BLaER1 treated with 17β-estradiol and CSF1 and Interleukin-3, amounts not matched to agents 10 nM and 100 nM (cell line): ENCODE measurements at regions not wholly inside any gene's neighbourhood (a gene's known extent, or its start where the extent isn't known, plus 50 kb on each side); places are given as distances from the start of the nearest gene placed in this dataset.

Experiments used
- H3K27ac ChIP-seq, 11 experiments: shearing (Covaris generic); formaldehyde crosslinking; 2 replicates each; pipeline ENCODE4 v1.8.1; 2022
- H3K27me3 ChIP-seq, 11 experiments: shearing (Covaris generic); formaldehyde crosslinking; 2 replicates each; pipeline ENCODE4 v1.8.1; 2022
- H3K36me3 ChIP-seq, 11 experiments: shearing (Covaris generic); formaldehyde crosslinking; 2 replicates each; pipeline ENCODE4 v1.8.1; 2022
- H3K4me1 ChIP-seq, 10 experiments: shearing (Covaris generic); formaldehyde crosslinking; 2 replicates each; pipeline ENCODE4 v1.8.1; 2022
- H3K4me2 ChIP-seq, 11 experiments: shearing (Covaris generic); formaldehyde crosslinking; 2 replicates each; pipeline ENCODE4 v1.8.1; 2022
- H3K4me3 ChIP-seq, 10 experiments: shearing (Covaris generic); formaldehyde crosslinking; 2 replicates each; pipeline ENCODE4 v1.8.1; 2022
- H3K9ac ChIP-seq, 11 experiments: shearing (Covaris generic); formaldehyde crosslinking; 2 replicates each; pipeline ENCODE4 v1.8.1; 2022
- H3K9me3 ChIP-seq, 11 experiments: shearing (Covaris generic); formaldehyde crosslinking; replicated peaks in 1 of 11; 2 replicates each; pipeline ENCODE4 v1.8.1; 2022
- H4K20me1 ChIP-seq, 11 experiments: shearing (Covaris generic); formaldehyde crosslinking; 2 replicates each; pipeline ENCODE4 v1.8.1; 2022
- Cebpa-rat ChIP-seq, 11 experiments: shearing (Covaris generic); IDR thresholded peaks; 2 replicates each; pipeline ENCODE4 v1.8.1; 2022

DNA sequence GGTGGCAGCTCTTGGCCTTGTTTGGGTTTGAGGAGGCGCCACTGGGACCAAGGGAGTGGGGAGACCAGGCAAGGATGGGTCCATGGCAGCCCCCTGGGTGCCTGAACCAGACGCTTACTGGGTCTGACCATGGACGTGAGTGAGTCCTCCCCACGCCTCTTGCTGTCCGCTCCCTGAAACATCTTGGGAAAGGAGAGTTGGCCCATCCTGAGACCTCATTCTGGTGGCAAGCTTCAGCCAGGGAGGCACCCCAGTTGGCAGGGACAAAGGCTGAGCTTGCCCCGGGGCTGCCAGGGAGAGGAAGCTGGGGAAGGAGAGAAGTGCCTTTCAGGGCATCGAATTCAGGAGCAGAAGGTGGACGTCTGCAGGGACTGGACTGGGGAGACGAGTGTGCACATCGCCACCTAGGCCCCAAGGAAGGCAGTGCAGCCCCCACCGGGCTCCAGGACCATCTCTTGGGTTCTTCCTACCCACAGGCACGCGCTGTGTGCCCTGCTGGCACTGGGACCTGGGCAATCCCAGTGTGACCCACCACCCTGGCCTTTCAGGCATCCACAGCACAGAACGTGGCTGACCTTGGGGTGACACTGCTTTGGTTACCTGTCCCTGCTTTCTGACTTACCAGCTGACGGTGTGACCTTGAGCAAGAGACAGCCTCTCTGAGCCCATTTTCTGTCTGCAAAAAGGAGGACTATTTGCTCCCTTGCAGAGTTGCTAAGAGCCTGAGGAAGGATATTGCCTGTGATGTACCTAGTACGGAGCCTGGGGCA is 132.9 kb upstream of the WNT4 start:
- no peak for TF ChIP-seq Cebpa-rat (IDR thresholded peaks at IDR 0.05)
- H3K4me3 ChIP-seq = no peak overlapping the region
- H4K20me1 ChIP-seq = no peaks in the 10 kb centered on the region; a peak in 2 of 22 replicates
- no peaks in the 10 kb centered on the region for H3K36me3 ChIP-seq
- H3K9ac ChIP-seq = no peak overlapping the region
- no peak overlapping the region for H3K4me2 ChIP-seq
- no peaks in the 10 kb centered on the region for H3K27me3 ChIP-seq
- H3K27ac ChIP-seq = no peak overlapping the region
- H3K4me1 ChIP-seq = peaks cover 0 to 15% (median 7%) of the 10 kb centered on the region in 10 experiments; a peak in 11 of 20 replicates
- peaks cover 0 to 12% (median 4%) of the 10 kb centered on the region in 11 experiments; a peak in 6 of 22 replicates for H3K9me3 ChIP-seq

DNA sequence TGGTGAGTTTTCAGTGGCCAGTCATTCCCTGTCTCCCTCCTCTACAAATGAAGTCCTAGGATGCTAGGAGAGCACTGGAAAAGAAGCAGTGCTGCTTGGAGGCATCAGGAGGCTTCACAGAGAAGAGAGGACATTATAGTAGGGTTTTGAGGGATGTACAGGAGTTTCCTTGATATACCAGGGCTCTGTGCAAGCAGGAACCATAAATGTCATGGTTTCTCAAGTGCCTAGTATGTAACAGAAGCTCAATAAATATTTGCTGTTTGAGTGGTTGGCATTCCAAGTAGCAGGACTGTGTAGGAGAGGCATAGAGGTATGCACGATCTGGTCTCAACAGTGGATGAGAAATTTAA is 133.5 kb upstream of the WNT4 start:
- Histone ChIP-seq H3K9me3 (peaks cover 0 to 12% (median 4%) of the 10 kb centered on the region in 11 experiments; a peak in 6 of 22 replicates), H3K27ac (no peak overlapping the region), H3K4me2 (no peak overlapping the region), H3K4me1 (peaks cover 0 to 10% (median 4%) of the 10 kb centered on the region in 10 experiments; a peak in 11 of 20 replicates), H4K20me1 (no peaks in the 10 kb centered on the region), H3K27me3 (no peaks in the 10 kb centered on the region), H3K36me3 (no peaks in the 10 kb centered on the region), H3K4me3 (no peak overlapping the region), H3K9ac (no peak overlapping the region)
- no peak for TF ChIP-seq Cebpa-rat (IDR thresholded peaks at IDR 0.05)

DNA sequence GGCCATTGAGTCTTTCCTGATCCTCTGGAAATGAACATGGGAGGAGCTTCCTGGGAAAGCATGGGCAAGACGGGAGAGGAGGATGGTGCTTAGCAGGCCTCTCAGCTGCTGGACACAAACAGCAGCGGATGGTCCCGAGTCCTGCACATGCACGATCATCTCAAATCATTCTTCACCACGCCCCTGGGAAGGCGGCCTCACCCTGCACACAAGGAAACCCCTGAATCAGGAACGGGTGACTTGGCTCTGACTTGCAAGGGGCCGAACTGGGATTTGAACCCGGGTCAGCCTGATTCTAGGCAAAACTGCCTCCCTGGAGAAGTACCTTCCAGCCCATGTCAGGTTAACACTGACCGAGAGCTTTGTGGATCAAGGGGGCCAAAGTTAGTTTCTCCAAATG is 134.8 kb upstream of the WNT4 start:
- no peaks in the 10 kb centered on the region for H3K27me3 ChIP-seq
- H3K4me3 ChIP-seq = no peak overlapping the region
- peaks cover 0 to 12% (median 4%) of the 10 kb centered on the region in 11 experiments; a peak in 6 of 22 replicates for H3K9me3 ChIP-seq
- H3K9ac ChIP-seq = no peak overlapping the region
- H3K4me2 ChIP-seq = no peak overlapping the region
- H3K36me3 ChIP-seq = no peaks in the 10 kb centered on the region
- no peaks in the 10 kb centered on the region for H4K20me1 ChIP-seq
- H3K4me1 ChIP-seq = 0 out of 20 replicates have a peak, but pooled peaks cover 0 to 4% (median 0%) of the 10 kb centered on the region in 10 experiments
- TF ChIP-seq Cebpa-rat (IDR thresholded peaks at IDR 0.05) = no peak
- H3K27ac ChIP-seq = no peak overlapping the region

DNA sequence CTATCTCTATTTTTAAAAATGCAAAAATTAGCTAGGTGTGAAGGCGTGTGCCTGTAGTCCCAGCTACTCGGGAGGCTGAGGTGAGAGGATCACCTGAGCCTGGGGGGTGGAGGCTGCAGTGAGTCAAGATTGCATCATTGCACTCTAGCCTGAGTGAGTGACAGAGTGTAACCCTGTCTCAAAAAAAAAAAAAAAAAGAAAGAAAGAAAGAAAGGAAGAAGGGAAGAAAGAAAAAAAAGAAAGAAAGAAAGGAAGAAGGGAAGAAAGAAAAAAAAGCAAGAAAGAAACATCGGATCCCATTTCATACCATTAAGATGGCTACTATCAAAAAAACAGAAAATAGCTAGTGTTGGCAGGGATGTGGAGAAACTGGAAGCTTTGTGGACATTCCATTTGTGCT is 136.8 kb upstream of the WNT4 start:
- no peaks in the 10 kb centered on the region for H3K27me3 ChIP-seq
- no peak overlapping the region for H3K4me2 ChIP-seq
- H3K9me3 ChIP-seq = peaks cover 0 to 12% (median 4%) of the 10 kb centered on the region in 11 experiments; a peak in 6 of 22 replicates
- H3K9ac ChIP-seq = no peak overlapping the region
- no peak overlapping the region for H3K27ac ChIP-seq
- H3K36me3 ChIP-seq = no peaks in the 10 kb centered on the region
- no peak for TF ChIP-seq Cebpa-rat (IDR thresholded peaks at IDR 0.05)
- H3K4me3 ChIP-seq = no peak overlapping the region
- no peaks in the 10 kb centered on the region for H4K20me1 ChIP-seq
- 0 out of 20 replicates have a peak, but pooled peaks cover 0 to 4% (median 0%) of the 10 kb centered on the region in 10 experiments for H3K4me1 ChIP-seq

DNA sequence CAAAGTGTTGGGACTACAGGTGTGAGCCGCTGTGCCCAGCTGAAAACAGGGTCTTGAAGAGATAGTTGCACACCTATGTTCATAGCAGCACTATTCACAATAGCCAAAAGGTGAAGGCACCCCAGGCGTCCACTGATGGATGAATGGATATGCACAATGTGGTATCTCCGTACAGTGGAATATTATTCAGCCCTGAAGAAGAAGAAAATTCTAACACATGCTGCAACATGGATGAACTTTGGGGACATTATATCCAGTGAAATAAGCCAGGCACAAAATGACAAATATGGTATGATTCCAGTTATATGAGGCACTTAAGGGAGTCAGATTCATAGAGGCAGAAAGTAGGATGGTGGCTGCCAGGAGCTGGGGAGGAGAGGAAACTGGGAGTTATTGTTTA is 137.6 kb upstream of the WNT4 start:
- Histone ChIP-seq H3K27me3 (no peaks in the 10 kb centered on the region), H3K4me1 (no peaks in the 10 kb centered on the region), H3K27ac (no peak overlapping the region), H3K4me3 (no peak overlapping the region), H3K9me3 (peaks cover 0 to 12% (median 4%) of the 10 kb centered on the region in 11 experiments; a peak in 6 of 22 replicates), H3K9ac (no peak overlapping the region), H3K36me3 (no peaks in the 10 kb centered on the region), H3K4me2 (no peak overlapping the region), H4K20me1 (no peaks in the 10 kb centered on the region)
- TF ChIP-seq Cebpa-rat (IDR thresholded peaks at IDR 0.05) = no peak

DNA sequence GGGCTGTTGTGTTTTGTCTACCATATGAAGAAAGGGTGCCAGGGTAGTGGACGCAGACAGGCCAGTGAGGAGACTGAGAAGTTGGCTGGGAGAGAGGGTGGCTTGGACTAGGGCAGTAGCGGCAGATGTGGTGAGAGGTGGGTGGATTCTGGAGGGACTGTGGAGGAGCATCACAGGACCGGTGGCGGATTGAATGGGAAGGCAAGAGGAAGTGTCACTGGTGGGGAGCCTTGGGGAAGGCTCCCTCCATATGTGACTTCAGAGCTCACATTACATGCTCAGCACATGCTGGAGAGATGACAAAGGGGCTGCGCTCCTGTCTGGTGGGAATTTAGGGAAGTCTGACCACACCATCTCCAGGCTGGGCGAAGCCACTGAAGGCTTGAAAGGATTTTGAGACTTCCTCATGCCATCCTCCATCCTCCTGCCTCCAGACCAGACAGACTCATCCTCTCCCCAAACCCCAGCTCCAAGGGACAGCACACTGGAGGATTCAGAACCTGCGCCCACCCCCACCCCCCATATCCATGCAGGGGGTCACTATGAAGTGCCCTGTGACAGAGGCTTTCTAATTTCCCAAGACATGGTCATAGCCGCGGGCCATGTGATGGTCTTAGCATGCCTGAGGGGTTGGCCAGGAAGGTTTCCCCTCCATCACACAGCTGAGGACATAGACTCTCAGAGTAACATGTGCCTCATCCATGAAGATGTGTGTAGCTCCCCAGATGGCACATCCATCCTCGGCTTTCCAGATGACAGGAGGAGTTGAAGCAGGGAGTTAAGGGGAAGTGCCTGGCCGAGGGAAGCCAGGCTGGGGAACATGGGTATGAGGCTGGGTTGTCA is 138.8 kb upstream of the WNT4 start:
- Histone ChIP-seq H3K4me1 (no peaks in the 10 kb centered on the region), H3K4me3 (no peak overlapping the region), H3K27ac (no peak overlapping the region), H4K20me1 (no peaks in the 10 kb centered on the region), H3K36me3 (no peaks in the 10 kb centered on the region), H3K27me3 (no peaks in the 10 kb centered on the region), H3K9me3 (peaks cover 0 to 12% (median 4%) of the 10 kb centered on the region in 11 experiments; a peak in 6 of 22 replicates), H3K9ac (no peak overlapping the region), H3K4me2 (no peak overlapping the region)
- no peak for TF ChIP-seq Cebpa-rat (IDR thresholded peaks at IDR 0.05)

DNA sequence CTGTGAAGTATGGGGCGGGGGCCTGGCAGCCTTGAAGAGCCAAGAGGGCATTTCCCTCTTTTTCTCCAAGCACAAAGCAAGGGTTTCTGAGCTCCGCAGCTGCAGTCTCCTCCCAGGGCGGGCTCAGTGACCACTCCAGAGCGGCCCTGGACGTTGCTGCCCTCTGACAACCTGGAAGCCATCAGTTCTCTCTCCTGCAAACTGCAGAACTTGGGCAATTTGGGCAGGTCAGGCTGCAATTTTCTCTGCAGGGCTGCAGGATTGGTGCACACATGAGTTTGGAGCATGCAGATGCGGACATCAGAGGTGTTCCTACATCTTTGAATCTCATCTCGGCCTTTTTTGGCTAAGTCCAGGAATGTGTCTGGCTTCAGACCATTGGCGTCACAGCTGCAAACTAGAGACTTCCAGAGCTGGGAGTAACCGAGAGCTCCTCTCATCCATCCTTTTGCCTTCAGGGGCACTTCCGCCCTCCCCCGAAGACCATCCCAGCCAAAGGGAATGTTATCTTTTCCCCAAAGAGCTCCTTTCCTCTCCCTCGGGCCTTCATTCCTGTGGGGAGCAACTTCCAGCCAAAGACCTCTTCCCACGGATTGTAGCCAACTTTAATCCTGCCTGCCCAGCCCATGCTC is 139.6 kb upstream of the WNT4 start:
- no peak overlapping the region for H3K4me2 ChIP-seq
- no peak overlapping the region for H3K4me3 ChIP-seq

DNA sequence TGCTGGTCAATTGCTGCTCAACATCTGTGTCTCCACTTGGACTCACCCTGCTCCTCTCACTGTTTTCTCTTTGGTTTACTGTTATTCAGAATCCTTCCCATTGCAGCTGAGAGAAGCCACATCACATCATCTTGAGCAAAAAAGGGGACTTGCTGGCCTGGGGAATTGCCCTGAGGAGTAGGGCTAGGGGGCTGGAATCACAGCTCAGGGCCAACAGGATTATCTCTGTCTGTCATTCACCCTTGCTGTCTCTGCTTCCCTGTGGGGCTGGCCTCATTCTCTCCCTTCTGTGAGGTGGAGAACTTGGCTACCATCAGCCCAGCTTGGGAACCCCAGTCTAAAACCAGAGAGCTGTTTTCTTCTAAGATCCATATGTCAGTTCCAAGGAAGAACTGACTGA is 140.7 kb upstream of the WNT4 start:
- peaks cover 0 to 12% (median 4%) of the 10 kb centered on the region in 11 experiments; a peak in 6 of 22 replicates for H3K9me3 ChIP-seq
- no peak overlapping the region for H3K4me3 ChIP-seq
- H3K36me3 ChIP-seq = no peaks in the 10 kb centered on the region
- no peak overlapping the region for H3K27ac ChIP-seq
- H3K4me2 ChIP-seq = no peak overlapping the region
- no peak for TF ChIP-seq Cebpa-rat (IDR thresholded peaks at IDR 0.05)
- no peak overlapping the region for H3K9ac ChIP-seq
- no peaks in the 10 kb centered on the region for H3K4me1 ChIP-seq
- no peaks in the 10 kb centered on the region for H3K27me3 ChIP-seq
- H4K20me1 ChIP-seq = no peaks in the 10 kb centered on the region; a peak in 1 of 22 replicates

More for the DNA sequence above, 139.6 kb upstream of the WNT4 start:
- Histone ChIP-seq H3K27me3 (no peaks in the 10 kb centered on the region), H3K27ac (no peak overlapping the region), H3K4me1 (no peaks in the 10 kb centered on the region), H3K36me3 (no peaks in the 10 kb centered on the region), H4K20me1 (no peaks in the 10 kb centered on the region), H3K9me3 (peaks cover 0 to 12% (median 4%) of the 10 kb centered on the region in 11 experiments; a peak in 6 of 22 replicates), H3K9ac (no peak overlapping the region)
- no peak for TF ChIP-seq Cebpa-rat (IDR thresholded peaks at IDR 0.05)

DNA sequence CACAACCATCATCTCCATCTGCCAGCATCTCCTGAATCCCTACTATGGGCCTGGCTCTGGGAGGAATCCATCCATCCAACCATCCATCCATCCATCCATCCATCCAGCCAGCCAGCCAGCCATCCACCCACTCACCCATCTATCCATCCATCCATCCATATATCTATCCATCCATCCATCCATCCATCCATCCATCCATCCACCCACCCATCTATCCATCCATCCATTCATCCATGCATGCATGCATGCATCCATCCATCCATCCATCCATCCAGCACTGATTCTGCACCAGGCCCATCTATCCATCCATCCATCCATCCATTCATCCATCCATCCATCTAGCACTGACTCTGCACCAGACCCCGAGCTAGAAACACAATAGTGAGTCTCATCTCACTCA is 141.3 kb upstream of the WNT4 start:
- TF ChIP-seq Cebpa-rat (IDR thresholded peaks at IDR 0.05) = no peak
- Histone ChIP-seq H3K4me1 (no peaks in the 10 kb centered on the region), H3K4me2 (no peak overlapping the region), H4K20me1 (no peaks in the 10 kb centered on the region; a peak in 1 of 22 replicates), H3K27me3 (no peaks in the 10 kb centered on the region), H3K9ac (no peak overlapping the region), H3K36me3 (no peaks in the 10 kb centered on the region), H3K27ac (no peak overlapping the region), H3K9me3 (peaks cover 0 to 12% (median 4%) of the 10 kb centered on the region in 11 experiments; a peak in 6 of 22 replicates), H3K4me3 (no peak overlapping the region)
